ENCODE measurements at regions not wholly inside any gene's neighbourhood (a gene's known extent, or its start where the extent isn't known, plus 50 kb on each side); places are given as distances from the start of the nearest gene placed in this dataset.
"Not testable (repeated sequence)": the region's sequence is repeated elsewhere in the genome, so short reads cannot be mapped to it uniquely, and the experiment has no call there.

DNA sequence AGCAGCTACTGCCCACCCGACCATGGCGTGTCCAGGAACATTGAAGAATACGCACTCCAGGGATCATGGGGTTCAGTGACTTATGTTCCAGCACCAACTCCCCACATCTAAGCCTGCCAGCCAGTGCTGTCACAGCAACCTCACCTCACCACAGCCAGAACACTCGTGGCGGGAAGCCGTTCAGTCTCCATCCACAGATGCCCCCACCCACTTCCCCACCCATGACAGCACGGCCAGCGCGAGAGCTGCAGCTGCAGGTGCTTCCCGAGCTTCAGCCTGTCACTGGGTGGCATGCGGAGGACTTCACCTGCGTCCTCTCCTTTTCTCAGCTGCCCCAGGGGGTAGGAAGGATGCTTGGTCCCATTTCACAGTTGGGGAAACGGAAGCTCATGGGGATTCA is 50.3 kb downstream of the RBFOX3 start:
- H3K4me3 ChIP-seq (ENCODE audit: low read length), result no peak overlapping the region
- no peak for DNase-seq (ENCODE audit: low read depth)
- TF ChIP-seq, protein P1, sequence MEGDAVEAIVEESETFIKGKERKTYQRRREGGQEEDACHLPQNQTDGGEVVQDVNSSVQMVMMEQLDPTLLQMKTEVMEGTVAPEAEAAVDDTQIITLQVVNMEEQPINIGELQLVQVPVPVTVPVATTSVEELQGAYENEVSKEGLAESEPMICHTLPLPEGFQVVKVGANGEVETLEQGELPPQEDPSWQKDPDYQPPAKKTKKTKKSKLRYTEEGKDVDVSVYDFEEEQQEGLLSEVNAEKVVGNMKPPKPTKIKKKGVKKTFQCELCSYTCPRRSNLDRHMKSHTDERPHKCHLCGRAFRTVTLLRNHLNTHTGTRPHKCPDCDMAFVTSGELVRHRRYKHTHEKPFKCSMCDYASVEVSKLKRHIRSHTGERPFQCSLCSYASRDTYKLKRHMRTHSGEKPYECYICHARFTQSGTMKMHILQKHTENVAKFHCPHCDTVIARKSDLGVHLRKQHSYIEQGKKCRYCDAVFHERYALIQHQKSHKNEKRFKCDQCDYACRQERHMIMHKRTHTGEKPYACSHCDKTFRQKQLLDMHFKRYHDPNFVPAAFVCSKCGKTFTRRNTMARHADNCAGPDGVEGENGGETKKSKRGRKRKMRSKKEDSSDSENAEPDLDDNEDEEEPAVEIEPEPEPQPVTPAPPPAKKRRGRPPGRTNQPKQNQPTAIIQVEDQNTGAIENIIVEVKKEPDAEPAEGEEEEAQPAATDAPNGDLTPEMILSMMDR (IDR thresholded peaks at IDR 0.05; ENCODE audit: insufficient read depth, low read depth, low read length, missing control alignments), result no peak

DNA sequence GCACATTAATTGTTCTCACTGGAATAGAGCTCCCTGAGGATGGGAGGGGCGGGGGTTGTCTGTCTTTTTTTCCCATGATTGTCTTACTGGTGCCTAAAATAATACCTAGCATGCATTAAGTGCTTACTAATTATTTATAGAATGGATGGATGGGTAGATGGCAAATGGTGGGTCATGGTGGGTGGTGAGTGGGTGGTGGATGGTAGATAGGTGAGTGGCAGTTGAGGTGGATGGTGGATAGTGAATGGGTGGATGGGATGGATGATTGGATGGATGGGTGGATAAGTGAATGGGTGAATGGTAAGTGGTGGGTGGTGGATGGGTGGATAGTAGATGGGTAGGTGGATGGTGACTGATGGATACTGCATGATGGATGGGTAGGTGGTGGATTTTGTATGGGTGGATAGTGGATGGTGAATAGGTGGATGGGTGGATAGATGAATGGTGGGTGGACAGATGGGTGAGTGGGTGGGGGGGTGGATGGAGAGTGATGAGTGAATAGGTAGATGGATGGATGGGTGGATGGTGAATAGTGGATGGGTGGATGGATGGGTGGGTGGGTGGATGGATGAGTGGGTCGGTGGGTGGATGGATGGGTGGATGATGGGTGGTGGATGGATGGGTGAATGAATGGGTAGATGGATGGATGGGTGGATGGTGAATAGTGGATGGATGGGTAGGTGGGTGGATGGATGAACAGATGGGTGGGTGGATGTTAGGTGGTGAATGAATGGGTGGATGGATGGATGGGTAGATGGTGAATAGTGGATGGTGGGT is 51.6 kb downstream of the RBFOX3 start:
- TF ChIP-seq, protein P1 (IDR thresholded peaks at IDR 0.05; ENCODE audit: insufficient read depth, low read depth, low read length, missing control alignments), result no peak
- no peak for DNase-seq (ENCODE audit: low read depth)
- H3K4me3 ChIP-seq (ENCODE audit: low read length), result no peak overlapping the region

DNA sequence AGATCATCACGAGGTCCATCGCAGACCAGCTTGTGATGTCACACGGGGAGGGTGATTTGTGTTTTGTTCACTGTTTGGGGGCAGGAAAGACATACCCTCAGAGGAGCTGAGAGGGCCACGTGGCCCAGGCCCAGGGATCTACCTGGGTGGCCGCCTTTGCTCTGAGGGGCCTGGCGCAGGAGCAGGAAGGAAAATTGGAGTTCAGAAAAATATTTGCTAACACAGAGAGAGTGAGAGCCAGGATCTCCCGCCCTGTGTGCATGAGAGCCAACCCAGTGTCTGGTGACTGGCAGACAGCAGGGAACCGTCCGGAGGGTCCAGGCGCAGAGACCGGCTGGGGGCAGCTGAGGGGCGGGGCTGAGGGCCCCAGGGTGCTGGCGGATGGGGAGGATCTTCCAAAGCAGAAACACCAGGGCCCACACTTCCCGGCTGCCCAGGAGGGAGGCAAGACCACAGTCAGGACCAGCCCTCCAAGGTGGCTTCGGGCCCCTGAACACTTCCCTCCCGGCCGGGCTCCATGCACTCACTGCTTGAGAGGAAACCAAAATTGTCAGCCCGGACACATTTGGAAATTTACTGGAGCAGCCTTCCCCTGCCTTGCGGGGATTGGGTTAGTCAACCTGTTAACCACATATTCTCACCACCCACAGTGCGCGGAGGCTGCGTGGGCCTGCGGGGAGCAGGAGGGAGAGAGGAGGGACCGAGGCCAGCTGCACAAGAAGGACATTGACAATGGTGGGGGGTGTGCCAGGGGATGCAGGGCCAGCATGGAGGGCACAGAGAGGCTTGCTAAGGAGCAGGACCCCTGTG is 52.6 kb downstream of the RBFOX3 start:
- TF ChIP-seq, protein P1 (IDR thresholded peaks at IDR 0.05; ENCODE audit: insufficient read depth, low read depth, low read length, missing control alignments), result no peak
- no peak overlapping the region for H3K4me3 ChIP-seq (ENCODE audit: low read length)
- DNase-seq (ENCODE audit: low read depth), result no peak

DNA sequence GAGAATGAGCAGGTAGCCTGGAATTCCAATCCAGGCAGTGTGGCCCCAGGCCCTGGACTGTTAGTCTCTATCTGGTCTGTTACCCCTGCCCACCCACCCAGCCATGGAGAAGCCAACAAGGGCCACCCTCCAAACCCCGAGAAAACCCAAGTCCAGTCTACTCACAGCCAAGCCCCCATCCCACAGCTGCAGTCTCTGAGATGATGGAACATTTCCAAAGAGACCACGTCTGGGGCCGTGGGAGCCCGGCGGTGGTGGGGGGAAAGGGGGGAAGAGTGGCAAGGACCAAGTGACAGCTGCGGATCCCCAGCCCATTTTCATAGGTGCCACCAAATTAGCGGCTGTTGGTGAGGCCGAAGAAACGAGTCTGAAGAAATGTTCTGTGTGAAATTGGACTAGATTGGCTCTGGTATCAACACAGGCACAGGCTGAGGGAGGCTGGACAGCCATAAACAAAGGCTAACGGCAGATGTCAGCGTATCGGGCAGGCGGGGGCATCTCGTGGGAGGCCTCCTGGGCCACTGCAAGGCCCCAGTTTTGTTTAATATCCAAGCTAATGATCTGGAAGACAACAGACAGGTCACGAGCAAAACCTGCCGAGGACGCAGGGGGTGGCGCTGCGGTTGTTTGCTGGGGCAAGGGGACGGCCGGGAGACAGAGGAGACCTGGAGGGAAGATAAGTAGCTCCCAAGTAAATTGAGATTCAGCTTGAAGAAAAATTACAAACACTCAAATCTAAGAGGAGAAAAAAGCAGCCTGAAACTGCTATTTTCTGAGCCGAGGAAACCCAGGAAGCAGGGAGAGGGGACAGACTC is 53.4 kb downstream of the RBFOX3 start:
- no peak overlapping the region for H3K4me3 ChIP-seq (ENCODE audit: low read length)
- DNase-seq (ENCODE audit: low read depth), result no peak
- TF ChIP-seq, protein P1 (IDR thresholded peaks at IDR 0.05; ENCODE audit: insufficient read depth, low read depth, low read length, missing control alignments), result no peak

DNA sequence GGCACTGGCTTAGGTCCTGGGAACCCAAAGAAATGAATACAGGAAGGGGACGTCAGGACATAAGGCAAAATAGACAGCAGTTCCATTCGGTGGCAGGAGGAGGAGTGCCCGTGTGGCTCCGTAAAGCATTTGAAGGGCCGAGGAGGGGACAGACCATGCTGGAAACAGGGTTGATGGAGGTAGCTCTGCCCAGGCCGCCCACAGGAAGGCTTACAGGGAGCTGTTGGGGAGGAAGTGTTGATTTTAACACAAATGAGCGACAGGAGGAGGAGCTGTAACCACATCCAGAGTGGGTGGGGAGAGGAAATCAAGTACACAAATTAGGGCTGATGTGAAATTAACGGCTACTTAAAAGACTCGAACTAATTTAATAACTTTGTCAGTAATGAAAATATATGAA is 54.6 kb downstream of the RBFOX3 start:
- TF ChIP-seq, protein P1 (IDR thresholded peaks at IDR 0.05; ENCODE audit: insufficient read depth, low read depth, low read length, missing control alignments), result no peak
- no peak for DNase-seq (ENCODE audit: low read depth)
- no peak overlapping the region for H3K4me3 ChIP-seq (ENCODE audit: low read length)

DNA sequence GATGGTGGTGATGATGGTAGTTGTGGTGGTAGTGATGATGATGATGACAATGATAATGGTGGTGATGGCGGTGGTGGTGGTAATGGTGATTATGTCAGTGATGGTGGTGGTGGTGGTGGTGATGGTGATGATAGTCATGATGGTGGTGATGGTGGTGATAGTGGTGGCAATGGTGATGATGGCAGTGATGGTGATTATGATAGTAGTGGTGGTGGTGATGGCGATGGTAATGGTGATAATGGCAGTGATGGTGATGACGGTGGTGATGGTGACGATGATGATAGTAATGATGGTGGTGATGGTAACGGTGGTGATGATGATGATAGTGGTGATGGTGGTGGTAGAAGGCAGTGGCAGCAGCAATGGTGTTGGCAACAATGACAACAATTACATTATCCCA is 55.3 kb downstream of the RBFOX3 start:
- DNase-seq (ENCODE audit: low read depth), result no peak
- no peak overlapping the region for H3K4me3 ChIP-seq (ENCODE audit: low read length)
- TF ChIP-seq, protein P1 (IDR thresholded peaks at IDR 0.05; ENCODE audit: insufficient read depth, low read depth, low read length, missing control alignments), result no peak

DNA sequence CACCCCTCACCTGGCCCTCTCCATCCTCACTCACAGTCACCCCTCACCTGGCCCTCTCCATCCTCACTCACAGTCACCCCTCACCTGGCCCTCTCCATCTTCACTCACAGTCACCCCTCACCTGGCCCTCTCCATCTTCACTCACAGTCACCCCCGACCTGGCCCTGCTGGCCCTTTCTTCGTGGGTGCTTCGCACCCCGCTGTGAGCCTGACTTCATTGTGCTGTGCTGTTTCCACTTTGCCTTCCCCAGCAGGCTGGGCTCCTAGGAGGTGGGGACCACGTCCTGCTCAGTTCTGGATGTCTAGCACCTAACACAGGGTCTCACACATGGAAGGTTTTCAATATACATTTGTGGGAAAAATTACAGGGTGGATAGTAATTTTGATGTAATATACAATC is 56.5 kb downstream of the RBFOX3 start:
- not testable (repeated sequence) for DNase-seq (ENCODE audit: low read depth); H3K4me3 ChIP-seq (ENCODE audit: low read length)
